T47D (cell line): ENCODE measurements at regions not wholly inside any gene's neighbourhood (a gene's known extent, or its start where the extent isn't known, plus 50 kb on each side); places are given as distances from the start of the nearest gene placed in this dataset.
A peak's percentile ranks its signal among the peaks of the same experiment; 100 is the strongest.
"Not testable (repeated sequence)": the region's sequence is repeated elsewhere in the genome, so short reads cannot be mapped to it uniquely, and the experiment has no call there.

Experiments used
- DNase-seq, 2 experiments: peaks; one replicate each; pipeline versions ENCODE4 v3.0.0 to v3.0.0-alpha.2; 2011 to 2012; ENCODE audit warnings: low read depth in 1 of 2, low spot score in 1 of 2
- JUND ChIP-seq: IDR thresholded peaks from 2 replicates; pipeline ENCODE4 v1.6.1; 2012; ENCODE audit warnings: low read depth
- in situ Hi-C: cut with HindIII; loops from 2 replicates; pipeline ENCODE4 v1.10.0; 2016; ENCODE audit warnings: low sequenced_read_pairs, low pct_unique_long_range_greater_than_20kb

- TF ChIP-seq JUND = no peak
- in situ Hi-C loops = no loop called here
- DNase-seq = peak in 1 of 2 experiments; percentile 16
Observed at GRCh38 chrX:19194285-19195242, 72.3 kb upstream of the ADGRG2 start.

- in situ Hi-C loops = no loop called here
- TF ChIP-seq JUND = no peak
- DNase-seq = no peak
Observed at GRCh38 chrX:19195243-19195610, 73.0 kb upstream of the ADGRG2 start.

- in situ Hi-C loops = no loop called here
- DNase-seq = no peak
- no peak for TF ChIP-seq JUND
Observed at GRCh38 chrX:19198473-19198872, 76.2 kb upstream of the ADGRG2 start.

GRCh38 chrX:19202171-19202570, 79.9 kb upstream of the ADGRG2 start:
- in situ Hi-C loops = no loop called here
- no peak for DNase-seq
- no peak for TF ChIP-seq JUND

- no peak for DNase-seq
- in situ Hi-C loops = no loop called here
- no peak for TF ChIP-seq JUND
Observed at GRCh38 chrX:19204636-19205035, 82.4 kb upstream of the ADGRG2 start.

- in situ Hi-C loops = no loop called here
- no peak for TF ChIP-seq JUND
- no peak for DNase-seq
Observed at GRCh38 chrX:19212037-19212436, 89.8 kb upstream of the ADGRG2 start.

GRCh38 chrX:19213610-19214152, 91.4 kb upstream of the ADGRG2 start:
- DNase-seq = no peak
- in situ Hi-C loops = no loop called here
- no peak for TF ChIP-seq JUND

GRCh38 chrX:19214311-19214710, 92.0 kb upstream of the ADGRG2 start:
- in situ Hi-C loops = no loop called here
- TF ChIP-seq JUND = no peak
- no peak for DNase-seq

GRCh38 chrX:19225909-19226308, 103.6 kb upstream of the ADGRG2 start:
- DNase-seq = peak; percentile 4 to 57
- no peak for TF ChIP-seq JUND
- in situ Hi-C loops = no loop called here

GRCh38 chrX:19229896-19230295, 107.6 kb upstream of the ADGRG2 start:
- DNase-seq, in situ Hi-C loops: not testable (repeated sequence)

GRCh38 chrX:19237901-19238300, 105.8 kb upstream of the PDHA1 start:
- DNase-seq = no peak
- in situ Hi-C loops = no loop called here
- no peak for TF ChIP-seq JUND

GRCh38 chrX:19243431-19243830, 100.3 kb upstream of the PDHA1 start:
- no peak for DNase-seq
- in situ Hi-C loops = no loop called here
- TF ChIP-seq JUND = no peak

- DNase-seq, in situ Hi-C loops: not testable (repeated sequence)
Observed at GRCh38 chrX:19244921-19245320, 98.8 kb upstream of the PDHA1 start.
